ENCODE measurements at regions not wholly inside any gene's neighbourhood (a gene's known extent, or its start where the extent isn't known, plus 50 kb on each side); places are given as distances from the start of the nearest gene placed in this dataset.

DNA sequence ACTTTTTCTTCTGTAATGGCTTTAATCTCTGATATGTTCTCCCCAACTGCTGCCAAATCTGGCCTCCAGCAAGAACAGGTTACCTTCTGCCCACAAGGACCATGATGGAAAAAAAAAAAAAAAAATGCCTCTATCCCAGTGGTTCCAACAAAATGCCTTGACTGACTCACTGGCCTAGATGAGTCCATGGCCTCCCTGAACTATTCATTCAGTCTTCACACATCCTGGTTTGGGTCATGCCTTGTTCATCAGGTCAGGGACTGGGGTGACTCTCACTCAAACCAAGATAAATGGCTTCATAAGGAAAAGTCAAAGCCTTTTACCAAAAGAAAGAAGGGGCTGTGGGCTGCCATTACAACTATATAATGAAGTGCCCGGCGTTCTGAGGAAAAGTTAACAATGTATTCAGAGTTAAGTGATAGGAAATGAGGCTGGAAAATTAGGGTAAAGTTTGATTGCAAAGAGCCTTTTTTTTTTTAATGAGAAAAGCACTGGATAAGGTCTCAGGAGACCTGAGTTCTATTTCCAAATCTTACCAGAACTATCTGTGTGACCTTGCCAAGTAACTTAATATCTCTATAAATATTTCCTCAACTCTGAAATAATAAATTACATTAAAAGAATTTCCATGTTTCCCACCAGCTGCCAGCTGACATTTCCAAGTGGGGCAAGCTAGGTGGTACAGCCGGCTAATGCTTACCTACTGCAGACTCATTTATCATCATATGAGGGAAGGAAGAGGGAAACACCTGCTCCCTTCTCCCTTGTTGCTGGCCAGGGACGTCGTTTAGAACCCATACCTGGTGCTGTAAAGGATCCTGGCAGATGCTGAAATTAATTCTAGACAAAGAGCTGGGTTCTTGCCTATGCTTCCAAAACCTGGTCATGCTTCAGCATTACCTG, 380.0 kb upstream of the MARCKS start:
- TF ChIP-seq, protein P1, sequence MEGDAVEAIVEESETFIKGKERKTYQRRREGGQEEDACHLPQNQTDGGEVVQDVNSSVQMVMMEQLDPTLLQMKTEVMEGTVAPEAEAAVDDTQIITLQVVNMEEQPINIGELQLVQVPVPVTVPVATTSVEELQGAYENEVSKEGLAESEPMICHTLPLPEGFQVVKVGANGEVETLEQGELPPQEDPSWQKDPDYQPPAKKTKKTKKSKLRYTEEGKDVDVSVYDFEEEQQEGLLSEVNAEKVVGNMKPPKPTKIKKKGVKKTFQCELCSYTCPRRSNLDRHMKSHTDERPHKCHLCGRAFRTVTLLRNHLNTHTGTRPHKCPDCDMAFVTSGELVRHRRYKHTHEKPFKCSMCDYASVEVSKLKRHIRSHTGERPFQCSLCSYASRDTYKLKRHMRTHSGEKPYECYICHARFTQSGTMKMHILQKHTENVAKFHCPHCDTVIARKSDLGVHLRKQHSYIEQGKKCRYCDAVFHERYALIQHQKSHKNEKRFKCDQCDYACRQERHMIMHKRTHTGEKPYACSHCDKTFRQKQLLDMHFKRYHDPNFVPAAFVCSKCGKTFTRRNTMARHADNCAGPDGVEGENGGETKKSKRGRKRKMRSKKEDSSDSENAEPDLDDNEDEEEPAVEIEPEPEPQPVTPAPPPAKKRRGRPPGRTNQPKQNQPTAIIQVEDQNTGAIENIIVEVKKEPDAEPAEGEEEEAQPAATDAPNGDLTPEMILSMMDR (conservative IDR thresholded peaks at IDR 0.05) = no peak
- no peak overlapping the region for H3K27ac ChIP-seq

DNA sequence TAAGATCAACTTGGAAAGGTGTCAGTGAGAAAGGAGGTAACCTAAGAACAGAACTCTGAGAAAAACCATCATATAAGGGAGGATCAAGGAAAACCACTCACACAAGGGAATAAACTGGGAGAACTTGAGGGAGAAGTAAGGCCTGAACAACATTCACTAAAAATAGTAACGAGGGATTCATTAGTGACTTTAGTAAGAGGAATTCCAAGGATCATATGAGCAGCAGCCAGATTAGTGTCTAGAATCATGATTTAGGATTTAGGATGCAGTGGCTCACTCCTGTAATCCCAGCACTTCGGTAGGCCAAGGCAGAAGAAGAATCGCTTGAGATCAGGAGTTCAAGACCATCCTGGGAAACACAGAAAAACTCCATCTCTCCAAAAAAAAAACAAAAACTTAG, 376.5 kb upstream of the MARCKS start:
- H3K27ac ChIP-seq = no peak overlapping the region
- TF ChIP-seq, protein P1 (conservative IDR thresholded peaks at IDR 0.05) = no peak

- H3K27ac ChIP-seq = no peak overlapping the region
- TF ChIP-seq, protein P1 (conservative IDR thresholded peaks at IDR 0.05) = no peak
These were observed 375.7 kb upstream of the MARCKS start for GRCh38 chr6:113481458-113481857.

GRCh38 chr6:113481910-113482309, 375.2 kb upstream of the MARCKS start:
- H3K27ac ChIP-seq = no peak overlapping the region
- TF ChIP-seq, protein P1 (conservative IDR thresholded peaks at IDR 0.05) = no peak

DNA sequence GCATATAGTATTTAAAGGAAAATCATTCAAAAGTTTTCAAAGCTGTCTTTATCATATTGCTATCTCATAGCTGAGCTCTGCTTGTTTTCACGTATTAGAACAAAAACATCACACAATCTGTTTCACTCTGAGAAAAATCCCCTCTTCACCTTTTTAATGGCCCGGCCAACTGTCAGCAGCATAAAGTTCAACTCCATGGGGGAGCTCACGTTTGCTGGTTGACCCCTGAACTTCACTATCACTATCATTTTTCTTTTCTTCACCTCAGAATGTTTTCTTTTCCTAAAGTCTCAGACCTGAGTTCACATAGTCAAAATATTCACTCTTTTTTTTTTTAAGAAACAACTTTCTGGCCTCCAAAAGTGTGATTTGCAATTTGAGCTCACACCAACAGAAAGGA, 374.4 kb upstream of the MARCKS start:
- TF ChIP-seq, protein P1 (conservative IDR thresholded peaks at IDR 0.05) = no peak

GRCh38 chr6:113486199-113486598, 370.9 kb upstream of the MARCKS start:
- no peak overlapping the region for H3K27ac ChIP-seq
- TF ChIP-seq, protein P1 (conservative IDR thresholded peaks at IDR 0.05) = no peak

More for the DNA sequence above, 374.4 kb upstream of the MARCKS start:
- H3K27ac ChIP-seq = no peak overlapping the region

GRCh38 chr6:113487489-113488058, 369.6 kb upstream of the MARCKS start:
- TF ChIP-seq, protein P1 (conservative IDR thresholded peaks at IDR 0.05) = no peak
- no peak overlapping the region for H3K27ac ChIP-seq
